ENCODE measurements at regions not wholly inside any gene's neighbourhood (a gene's known extent, or its start where the extent isn't known, plus 50 kb on each side); places are given as distances from the start of the nearest gene placed in this dataset.
"Not testable (repeated sequence)": the region's sequence is repeated elsewhere in the genome, so short reads cannot be mapped to it uniquely, and the experiment has no call there.

DNA sequence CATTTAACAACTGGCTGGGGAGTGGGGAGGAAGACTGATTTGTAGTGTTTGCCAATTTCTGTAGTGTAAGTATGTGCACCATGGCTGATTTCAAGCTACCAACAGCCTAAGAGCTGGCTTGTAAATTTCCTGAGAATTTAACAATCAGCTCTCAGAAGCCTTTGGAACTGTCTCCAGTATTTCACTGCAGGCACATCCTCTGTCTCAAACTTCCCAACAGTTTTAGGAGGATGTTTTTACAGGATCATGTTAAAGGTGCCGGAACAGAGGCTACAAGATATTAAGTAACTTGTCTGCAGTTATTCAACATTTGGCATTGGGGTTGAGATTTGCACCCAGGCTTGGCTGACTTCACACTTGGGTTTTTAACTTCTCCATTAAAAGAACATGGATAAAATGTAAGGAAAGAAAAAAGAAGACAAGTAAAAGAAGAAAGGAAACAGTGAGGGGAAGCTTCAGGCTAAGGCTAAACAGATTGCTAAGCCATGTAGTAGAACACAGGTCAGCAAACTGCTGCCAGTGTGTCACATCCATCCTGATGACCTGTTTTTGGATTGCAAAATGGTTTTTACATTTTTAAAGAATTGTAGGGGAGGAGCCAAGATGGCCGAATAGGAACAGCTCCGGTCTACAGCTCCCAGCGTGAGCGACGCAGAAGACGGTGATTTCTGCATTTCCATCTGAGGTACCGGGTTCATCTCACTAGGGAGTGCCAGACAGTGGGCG, 204.8 kb upstream of the SESN3 start:
- DNase-seq (ENCODE audit: low spot score) = no peak

DNA sequence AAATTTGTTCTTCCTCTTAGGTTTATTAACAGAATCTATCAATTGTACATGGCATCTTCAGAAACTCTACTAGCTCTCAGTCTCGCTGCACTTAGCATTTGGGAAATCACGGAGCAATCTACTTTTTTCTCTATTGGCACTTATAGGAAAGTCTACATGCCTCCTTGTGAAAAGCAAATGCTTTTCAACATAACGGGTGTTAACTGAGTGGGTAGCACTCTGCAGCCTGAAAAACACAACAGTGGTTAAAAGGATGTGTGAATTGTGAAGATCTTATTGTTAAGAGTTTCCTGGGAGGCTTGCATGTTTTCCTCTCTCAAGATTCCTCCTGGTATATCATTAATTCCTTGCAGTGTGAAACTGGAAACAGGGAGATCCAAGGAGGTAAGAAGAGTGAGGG, 204.2 kb upstream of the SESN3 start:
- no peak for DNase-seq (ENCODE audit: low spot score)

GRCh38 chr11:95434489-95435057, 203.6 kb upstream of the SESN3 start:
- no peak for DNase-seq (ENCODE audit: low spot score)

GRCh38 chr11:95434009-95434408, 203.0 kb upstream of the SESN3 start:
- DNase-seq (ENCODE audit: low spot score) = no peak

- no peak for DNase-seq (ENCODE audit: low spot score)
These were observed 201.9 kb upstream of the SESN3 start for GRCh38 chr11:95432714-95433503.

DNA sequence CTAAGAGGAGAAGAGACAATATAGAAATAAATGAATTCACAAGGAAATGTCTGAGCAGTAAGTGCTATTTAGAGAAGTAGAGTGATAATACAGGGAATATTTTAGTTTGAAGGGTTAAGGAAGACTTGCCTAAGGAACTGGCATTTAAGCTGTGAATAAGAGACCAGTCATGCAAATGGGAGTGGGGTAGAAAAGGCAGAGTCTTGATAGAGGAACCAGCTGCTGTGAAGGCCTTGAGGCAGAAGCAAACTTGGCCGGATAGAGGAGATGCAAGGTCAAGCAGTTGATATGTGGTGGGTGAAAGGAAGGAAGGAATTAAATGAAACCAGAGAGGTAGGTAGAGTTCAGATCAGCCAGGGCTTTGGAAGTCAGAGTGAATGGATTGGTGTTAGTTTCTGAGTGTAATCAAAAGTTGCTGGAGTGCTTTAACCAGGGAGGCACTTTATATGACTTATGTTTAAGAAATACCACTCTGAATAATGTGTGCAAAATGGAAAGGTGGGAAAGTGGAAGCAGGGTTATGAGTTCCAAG, 198.4 kb upstream of the SESN3 start:
- DNase-seq (ENCODE audit: low spot score) = no peak

DNA sequence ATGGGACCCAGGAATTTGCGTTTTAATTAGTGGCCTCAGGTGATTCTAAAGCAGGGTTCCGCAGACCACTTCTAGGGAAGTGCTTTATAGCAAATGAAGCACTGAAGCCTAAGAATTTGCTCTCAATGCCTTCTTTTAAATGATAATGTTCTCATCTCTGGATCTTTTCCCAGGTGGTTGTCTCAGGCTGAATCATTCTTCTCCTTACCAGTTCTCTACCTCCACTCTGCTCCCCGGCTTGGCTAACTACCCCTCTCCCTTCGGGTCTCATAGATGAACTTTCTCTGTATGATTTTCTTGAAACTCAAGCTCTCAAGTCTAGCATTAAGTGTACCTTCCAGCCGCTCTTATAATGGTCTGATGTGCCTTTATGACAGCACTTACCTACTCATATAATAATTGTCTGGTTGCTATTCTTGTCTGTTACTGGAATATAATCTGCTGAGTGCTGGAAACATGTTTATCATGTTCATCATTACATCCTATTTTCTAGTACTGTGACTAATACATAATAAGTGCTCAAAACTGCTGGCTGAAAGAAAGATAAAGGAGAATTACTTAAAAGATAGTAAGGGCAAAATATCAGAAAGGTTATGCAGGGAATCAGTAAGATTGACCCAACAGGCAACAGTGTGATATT, 195.9 kb upstream of the SESN3 start:
- DNase-seq (ENCODE audit: low spot score) = no peak

- no peak for DNase-seq (ENCODE audit: low spot score)
These were observed 188.9 kb upstream of the SESN3 start for GRCh38 chr11:95419915-95420314.

DNA sequence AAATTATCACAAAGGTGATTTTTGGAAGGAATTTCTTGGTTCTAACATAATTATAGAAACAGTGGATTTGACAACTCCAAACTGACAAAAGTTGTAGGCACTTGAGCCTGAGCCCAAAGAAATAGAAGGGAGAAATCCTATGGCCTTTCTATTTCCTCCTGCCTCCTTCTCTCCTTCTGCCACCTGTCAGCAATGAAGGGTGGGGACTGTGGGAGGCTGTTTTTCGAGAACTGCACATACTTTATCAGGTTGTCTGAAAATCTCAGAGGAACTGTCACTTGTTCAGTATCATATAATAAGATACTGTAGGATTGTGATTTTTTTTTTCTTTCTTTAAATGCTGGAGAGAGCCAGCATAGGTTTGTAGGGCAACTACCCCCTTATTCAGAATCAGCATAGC, 187.9 kb upstream of the SESN3 start:
- DNase-seq (ENCODE audit: low spot score) = no peak

DNA sequence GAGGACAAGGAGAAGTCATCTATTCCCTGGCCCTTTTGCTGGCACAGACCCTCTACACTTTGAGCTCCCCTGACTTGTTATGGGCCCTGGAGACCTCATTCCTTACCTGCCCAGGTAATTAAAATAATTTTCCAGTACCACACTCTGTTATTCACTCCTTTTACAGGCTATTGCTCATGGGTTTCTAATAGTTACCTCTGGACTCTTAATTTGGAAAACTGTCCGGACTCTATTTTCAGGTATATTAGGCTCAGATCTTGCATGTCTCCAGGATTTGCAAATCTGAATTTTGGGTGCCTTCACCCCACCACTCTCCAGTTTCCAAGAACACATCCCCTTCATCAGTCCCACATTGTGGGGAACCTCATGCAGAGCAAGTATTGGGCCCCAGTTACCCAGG, 186.8 kb upstream of the SESN3 start:
- DNase-seq (ENCODE audit: low spot score) = no peak

GRCh38 chr11:95415837-95416304, 184.9 kb upstream of the SESN3 start:
- DNase-seq (ENCODE audit: low spot score) = no peak

GRCh38 chr11:95414217-95414616, 183.2 kb upstream of the SESN3 start:
- no peak for DNase-seq (ENCODE audit: low spot score)

DNA sequence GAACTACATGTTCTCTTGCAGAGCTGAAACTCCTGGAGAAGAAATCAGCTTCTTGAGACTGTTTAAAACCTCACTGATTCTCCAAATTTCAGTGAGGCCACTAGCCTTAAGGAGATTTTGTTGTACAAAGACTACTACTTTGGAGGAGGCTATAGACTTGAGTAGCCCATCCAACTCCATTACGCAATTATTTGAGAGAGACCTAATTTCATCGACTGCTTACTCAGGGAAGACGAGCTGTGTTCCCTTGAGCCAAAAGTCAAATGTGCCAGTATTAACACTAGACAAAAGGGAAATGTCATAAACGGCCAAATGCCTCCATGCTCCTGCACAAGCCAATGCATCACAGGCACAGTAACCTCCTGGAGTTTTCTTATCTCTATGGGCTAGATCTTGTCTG, 182.8 kb upstream of the SESN3 start:
- no peak for DNase-seq (ENCODE audit: low spot score)

DNA sequence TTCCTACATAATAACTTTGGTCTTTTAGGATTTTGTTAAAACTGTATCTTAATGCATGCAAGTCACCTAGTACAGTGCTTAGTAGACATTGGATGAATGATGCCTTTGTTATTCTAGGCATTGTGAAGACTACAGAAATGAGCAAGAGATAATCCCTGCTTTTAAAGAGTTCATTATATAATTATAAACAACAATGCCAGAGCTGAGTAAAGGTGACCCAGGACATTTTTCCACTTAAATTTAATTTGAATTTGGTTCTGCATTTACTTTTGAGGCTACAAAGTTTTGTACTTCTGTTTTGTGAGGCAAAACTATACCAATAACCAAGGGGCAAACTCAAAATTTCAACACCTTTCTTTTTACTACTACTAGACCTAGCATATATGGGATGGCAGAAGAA, 182.0 kb upstream of the SESN3 start:
- no peak for DNase-seq (ENCODE audit: low spot score)

GRCh38 chr11:95412074-95412473, 181.1 kb upstream of the SESN3 start:
- no peak for DNase-seq (ENCODE audit: low spot score)

DNA sequence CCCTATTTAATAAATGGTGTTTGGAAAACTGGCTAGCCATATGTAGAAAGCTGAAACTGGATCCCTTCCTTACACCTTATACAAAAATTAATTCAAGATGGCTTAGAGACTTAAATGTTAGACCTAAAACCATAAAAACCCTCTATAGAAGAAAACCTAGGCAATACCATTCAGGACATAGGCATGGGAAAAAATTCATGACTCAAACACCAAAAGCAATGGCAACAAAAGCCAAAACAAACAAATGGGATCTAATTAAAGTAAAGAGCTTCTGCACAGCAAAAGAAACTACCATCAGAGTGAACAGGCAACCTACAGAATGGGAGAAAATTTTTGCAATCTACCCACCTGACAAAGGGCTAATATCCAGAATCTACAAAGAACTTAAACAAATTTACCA, 179.7 kb upstream of the SESN3 start:
- DNase-seq (ENCODE audit: low spot score) = not testable (repeated sequence)

DNA sequence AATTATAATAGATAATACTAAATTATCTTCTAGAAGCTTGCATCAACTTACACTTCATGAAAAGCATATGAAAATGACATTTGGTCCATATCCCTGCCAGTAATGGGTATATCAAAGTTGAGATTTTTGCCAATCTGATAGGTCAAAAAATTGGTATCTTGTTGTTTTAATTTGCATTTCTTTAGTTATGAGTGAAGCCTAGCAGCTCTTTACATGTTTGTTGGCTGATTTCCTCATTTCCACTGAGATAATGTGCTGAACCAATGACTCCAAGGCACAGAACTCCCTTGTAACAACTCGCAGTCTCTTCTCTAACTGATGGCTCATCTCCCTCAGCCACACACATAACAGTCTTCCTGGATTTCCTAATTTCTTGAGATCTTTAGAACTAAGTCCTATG, 175.3 kb upstream of the SESN3 start:
- DNase-seq (ENCODE audit: low spot score) = no peak

DNA sequence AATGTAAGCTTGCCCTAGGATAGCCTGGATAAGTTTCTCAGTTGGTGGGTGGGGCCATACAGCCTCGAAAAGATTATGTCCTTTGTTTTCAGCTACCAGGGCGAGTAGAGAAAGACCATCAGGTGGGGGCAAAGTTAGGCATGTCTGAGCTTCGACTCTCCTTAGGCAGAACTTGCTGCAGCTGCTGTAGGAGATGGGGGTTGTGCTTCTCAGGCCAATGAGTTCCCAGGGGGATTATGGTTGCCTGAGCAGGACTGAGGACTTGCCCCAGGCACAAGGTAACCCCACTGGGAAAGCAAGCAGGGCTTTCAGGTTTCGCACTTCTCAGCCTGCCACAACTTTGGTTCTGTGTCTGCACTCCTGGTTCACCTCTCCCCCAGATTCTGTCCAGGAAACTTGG, 173.4 kb upstream of the SESN3 start:
- no peak for DNase-seq (ENCODE audit: low spot score)

- no peak for DNase-seq (ENCODE audit: low spot score)
These were observed 167.6 kb upstream of the SESN3 start for GRCh38 chr11:95398437-95399112.

- DNase-seq (ENCODE audit: low spot score) = no peak
These were observed 161.6 kb upstream of the SESN3 start for GRCh38 chr11:95392644-95393043.

DNA sequence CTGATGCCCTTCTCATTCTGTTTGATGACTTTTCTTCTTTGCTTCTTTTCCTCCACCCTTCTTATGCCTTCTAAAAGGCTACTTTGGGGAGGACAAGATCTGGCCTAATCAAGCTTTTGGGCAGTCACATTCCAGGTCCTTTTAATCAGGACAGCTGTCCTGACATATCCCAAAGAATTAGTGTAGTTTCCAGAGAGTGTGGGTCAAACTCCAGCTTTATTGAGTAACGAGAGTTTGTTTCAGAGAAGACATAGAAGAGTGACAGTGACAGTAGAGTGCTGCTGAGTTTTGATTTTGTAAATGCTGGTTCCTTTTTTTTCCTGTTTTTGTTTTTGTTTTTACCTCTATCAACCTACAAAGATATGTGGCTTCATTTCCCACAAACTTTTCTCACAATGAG, 158.4 kb upstream of the SESN3 start:
- no peak for DNase-seq (ENCODE audit: low spot score)

DNA sequence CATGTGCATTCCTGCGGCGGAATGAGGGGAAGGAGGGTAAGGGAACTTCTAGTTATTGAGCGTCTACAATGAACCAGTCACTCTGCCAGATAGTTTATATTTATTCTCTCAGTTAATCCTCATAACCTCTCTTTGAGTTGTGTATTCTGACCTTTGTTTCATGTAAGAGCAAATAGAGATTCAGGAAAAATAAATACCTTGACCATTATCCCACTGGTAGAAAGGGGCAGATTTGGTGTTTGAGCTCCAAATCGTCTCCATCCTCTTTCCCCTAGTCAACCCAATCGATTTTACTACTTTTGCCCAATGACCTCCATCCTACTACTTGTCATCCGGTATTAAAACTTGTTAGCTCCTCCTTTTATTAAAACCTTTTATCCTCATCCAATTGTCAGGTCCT, 157.1 kb upstream of the SESN3 start:
- no peak for DNase-seq (ENCODE audit: low spot score)

Measured in ecto neural progenitor cell (in vitro differentiated cells).